Neural progenitor cell (in vitro differentiated cells): ENCODE measurements at regions not wholly inside any gene's neighbourhood (a gene's known extent, or its start where the extent isn't known, plus 50 kb on each side); places are given as distances from the start of the nearest gene placed in this dataset.

Experiments
- EZH2 ChIP-seq: fragments of 200-600 bp; sonication (generic); IDR thresholded peaks from 2 replicates; pipeline ENCODE4 v1.6.1; 2017; ENCODE audit warnings: antibody characterized with exemption, mild to moderate bottlenecking, moderate library complexity
- TF ChIP-seq, protein P1 (sequence below): fragments of 200-600 bp; sonication (generic); IDR thresholded peaks from 2 replicates; pipeline ENCODE4 v1.5.1; 2017; ENCODE audit warnings: antibody characterized with exemption, mild to moderate bottlenecking

GRCh38 chr12:3950714-3951320, 77.6 kb upstream of the PARP11 start:
- TF ChIP-seq, protein P1, sequence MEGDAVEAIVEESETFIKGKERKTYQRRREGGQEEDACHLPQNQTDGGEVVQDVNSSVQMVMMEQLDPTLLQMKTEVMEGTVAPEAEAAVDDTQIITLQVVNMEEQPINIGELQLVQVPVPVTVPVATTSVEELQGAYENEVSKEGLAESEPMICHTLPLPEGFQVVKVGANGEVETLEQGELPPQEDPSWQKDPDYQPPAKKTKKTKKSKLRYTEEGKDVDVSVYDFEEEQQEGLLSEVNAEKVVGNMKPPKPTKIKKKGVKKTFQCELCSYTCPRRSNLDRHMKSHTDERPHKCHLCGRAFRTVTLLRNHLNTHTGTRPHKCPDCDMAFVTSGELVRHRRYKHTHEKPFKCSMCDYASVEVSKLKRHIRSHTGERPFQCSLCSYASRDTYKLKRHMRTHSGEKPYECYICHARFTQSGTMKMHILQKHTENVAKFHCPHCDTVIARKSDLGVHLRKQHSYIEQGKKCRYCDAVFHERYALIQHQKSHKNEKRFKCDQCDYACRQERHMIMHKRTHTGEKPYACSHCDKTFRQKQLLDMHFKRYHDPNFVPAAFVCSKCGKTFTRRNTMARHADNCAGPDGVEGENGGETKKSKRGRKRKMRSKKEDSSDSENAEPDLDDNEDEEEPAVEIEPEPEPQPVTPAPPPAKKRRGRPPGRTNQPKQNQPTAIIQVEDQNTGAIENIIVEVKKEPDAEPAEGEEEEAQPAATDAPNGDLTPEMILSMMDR: no peak
- no peak for TF ChIP-seq EZH2
